ENCODE measurements at regions not wholly inside any gene's neighbourhood (a gene's known extent, or its start where the extent isn't known, plus 50 kb on each side); places are given as distances from the start of the nearest gene placed in this dataset.

DNA sequence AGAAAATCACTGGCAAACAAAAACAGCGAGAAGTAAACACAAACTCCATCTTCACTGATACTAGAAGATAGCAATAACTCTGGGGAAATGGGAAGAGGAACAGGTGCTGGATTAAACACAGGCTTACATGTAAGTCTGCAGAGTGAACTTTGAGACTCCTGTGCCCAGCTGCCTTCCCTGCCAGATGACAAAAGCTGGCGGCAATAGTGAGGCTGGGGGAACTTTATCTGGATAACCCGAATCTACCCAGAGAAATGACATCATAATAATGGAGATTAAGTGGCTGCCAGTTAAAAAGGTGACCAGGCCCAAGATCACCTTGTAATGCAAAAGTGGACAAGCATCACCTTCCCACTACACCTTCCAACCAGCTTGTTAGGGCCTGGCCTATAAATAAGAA, 184.5 kb downstream of the CHRM3 start (continued):
- TF ChIP-seq ZNF707 (CRISPR knock-in tag; conservative IDR thresholded peaks at IDR 0.05) = no peak

DNA sequence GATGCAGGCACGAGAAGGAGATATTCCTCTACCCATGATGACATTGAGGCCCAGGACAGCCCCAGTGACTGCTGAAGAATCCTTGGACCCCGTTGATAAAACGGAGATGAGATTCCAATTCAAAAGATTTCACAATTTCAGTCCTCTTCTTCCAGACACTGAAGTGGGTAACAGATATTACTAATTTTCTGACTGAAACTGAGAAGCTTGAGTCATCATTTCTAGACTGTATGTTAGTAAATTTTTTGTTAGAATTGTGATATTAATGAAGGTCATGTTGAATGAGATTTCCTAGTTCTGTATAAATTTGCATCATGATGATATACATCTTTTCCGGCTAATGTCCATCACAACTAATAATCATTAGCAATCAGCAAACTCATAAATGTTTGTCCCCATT, 185.8 kb downstream of the CHRM3 start:
- H4K20me1 ChIP-seq (replicated peaks; ENCODE audit: control insufficient read depth, insufficient read depth, low read length) = no peaks in the 10 kb centered on the region
- H3K4me1 ChIP-seq (replicated peaks in 1 of 2; ENCODE audit: control insufficient read depth in 2 of 2, insufficient read depth in 2 of 2, low read length in 2 of 2) = no peaks in the 10 kb centered on the region
- in situ Hi-C loops (cut with MboI) = no loop called here
- no TSS peak for BruUV-seq (replicated peaks)
- DNase-seq (ENCODE audit: extremely low read depth in 1 of 4, low spot score in 3 of 4) = no peak
- no peaks in the 10 kb centered on the region for H3K79me2 ChIP-seq (ENCODE audit: control insufficient read depth, insufficient read depth, low read length)
- no peaks in the 10 kb centered on the region for H3K27me3 ChIP-seq (ENCODE audit: control insufficient read depth in 2 of 2, insufficient read depth in 2 of 2, low read length in 2 of 2)
- no peaks in the 10 kb centered on the region for H3K9me1 ChIP-seq (ENCODE audit: control insufficient read depth, insufficient read depth, low read length)
- H3K36me3 ChIP-seq (ENCODE audit: control insufficient read depth, insufficient read depth, low read length) = no peaks in the 10 kb centered on the region
- no peak overlapping the region for H3K9ac ChIP-seq (ENCODE audit: insufficient read depth in 1 of 2, low read depth in 2 of 2, low read length in 2 of 2)
- H2AFZ ChIP-seq (ENCODE audit: low read depth, low read length) = no peak overlapping the region
- intact Hi-C loops (cut with micrococcal nuclease) = no loop called here
- ChIA-PET POLR2A (no interaction called here), CTCF (ENCODE audit: low intra/inter-chr PET ratio) (no interaction called here)
- FAIRE-seq = no peak
- H3K4me3 ChIP-seq = no peak overlapping the region
- H3K9me3 ChIP-seq (replicated peaks; ENCODE audit: control insufficient read depth, insufficient read depth, low read depth, low read length) = peaks cover 2% of the 10 kb centered on the region; the same call in 1 of the 2 replicates
- ATAC-seq = no peak
- WGBS (ENCODE audit: insufficient coverage, low coverage, missing lambda C conversion rate) = 0% methylated on average over 4 of the region's 4 CpGs
- H3K27ac ChIP-seq (ENCODE audit: extremely low read depth, low read depth, low read length) = no peak overlapping the region
- H3K4me2 ChIP-seq (ENCODE audit: insufficient read depth, low read length) = no peak overlapping the region
- TF ChIP-seq, protein P1, sequence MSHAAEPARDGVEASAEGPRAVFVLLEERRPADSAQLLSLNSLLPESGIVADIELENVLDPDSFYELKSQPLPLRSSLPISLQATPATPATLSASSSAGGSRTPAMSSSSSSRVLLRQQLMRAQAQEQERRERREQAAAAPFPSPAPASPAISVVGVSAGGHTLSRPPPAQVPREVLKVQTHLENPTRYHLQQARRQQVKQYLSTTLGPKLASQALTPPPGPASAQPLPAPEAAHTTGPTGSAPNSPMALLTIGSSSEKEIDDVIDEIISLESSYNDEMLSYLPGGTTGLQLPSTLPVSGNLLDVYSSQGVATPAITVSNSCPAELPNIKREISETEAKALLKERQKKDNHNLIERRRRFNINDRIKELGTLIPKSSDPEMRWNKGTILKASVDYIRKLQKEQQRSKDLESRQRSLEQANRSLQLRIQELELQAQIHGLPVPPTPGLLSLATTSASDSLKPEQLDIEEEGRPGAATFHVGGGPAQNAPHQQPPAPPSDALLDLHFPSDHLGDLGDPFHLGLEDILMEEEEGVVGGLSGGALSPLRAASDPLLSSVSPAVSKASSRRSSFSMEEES (CRISPR knock-in tag; IDR thresholded peaks at IDR 0.05) = no peak
- TF ChIP-seq E2F3 (CRISPR knock-in tag; IDR thresholded peaks at IDR 0.05) (no peak), HDAC1 (IDR thresholded peaks at IDR 0.05) (no peak), ZBTB7A (IDR thresholded peaks at IDR 0.05; ENCODE audit: borderline replicate concordance, control insufficient read depth, low read depth, low read length) (no peak), HOXB6 (CRISPR knock-in tag; IDR thresholded peaks at IDR 0.05; ENCODE audit: borderline replicate concordance) (no peak), SRSF3 (IDR thresholded peaks at IDR 0.05; ENCODE audit: insufficient read depth, low read length) (no peak), TRIM24 (IDR thresholded peaks at IDR 0.05) (no peak), TCF7 (IDR thresholded peaks at IDR 0.05; ENCODE audit: borderline replicate concordance) (no peak), MYBL2 (IDR thresholded peaks at IDR 0.05; ENCODE audit: low read depth) (no peak), MYBL2 (CRISPR knock-in tag; IDR thresholded peaks at IDR 0.05; ENCODE audit: borderline replicate concordance) (no peak), ZFP30 (CRISPR knock-in tag; IDR thresholded peaks at IDR 0.05; ENCODE audit: borderline replicate concordance) (no peak), ZNF165 (CRISPR knock-in tag; IDR thresholded peaks at IDR 0.05; ENCODE audit: borderline replicate concordance) (no peak), ZEB2 (IDR thresholded peaks at IDR 0.05) (no peak)
- TF ChIP-seq, protein P2, sequence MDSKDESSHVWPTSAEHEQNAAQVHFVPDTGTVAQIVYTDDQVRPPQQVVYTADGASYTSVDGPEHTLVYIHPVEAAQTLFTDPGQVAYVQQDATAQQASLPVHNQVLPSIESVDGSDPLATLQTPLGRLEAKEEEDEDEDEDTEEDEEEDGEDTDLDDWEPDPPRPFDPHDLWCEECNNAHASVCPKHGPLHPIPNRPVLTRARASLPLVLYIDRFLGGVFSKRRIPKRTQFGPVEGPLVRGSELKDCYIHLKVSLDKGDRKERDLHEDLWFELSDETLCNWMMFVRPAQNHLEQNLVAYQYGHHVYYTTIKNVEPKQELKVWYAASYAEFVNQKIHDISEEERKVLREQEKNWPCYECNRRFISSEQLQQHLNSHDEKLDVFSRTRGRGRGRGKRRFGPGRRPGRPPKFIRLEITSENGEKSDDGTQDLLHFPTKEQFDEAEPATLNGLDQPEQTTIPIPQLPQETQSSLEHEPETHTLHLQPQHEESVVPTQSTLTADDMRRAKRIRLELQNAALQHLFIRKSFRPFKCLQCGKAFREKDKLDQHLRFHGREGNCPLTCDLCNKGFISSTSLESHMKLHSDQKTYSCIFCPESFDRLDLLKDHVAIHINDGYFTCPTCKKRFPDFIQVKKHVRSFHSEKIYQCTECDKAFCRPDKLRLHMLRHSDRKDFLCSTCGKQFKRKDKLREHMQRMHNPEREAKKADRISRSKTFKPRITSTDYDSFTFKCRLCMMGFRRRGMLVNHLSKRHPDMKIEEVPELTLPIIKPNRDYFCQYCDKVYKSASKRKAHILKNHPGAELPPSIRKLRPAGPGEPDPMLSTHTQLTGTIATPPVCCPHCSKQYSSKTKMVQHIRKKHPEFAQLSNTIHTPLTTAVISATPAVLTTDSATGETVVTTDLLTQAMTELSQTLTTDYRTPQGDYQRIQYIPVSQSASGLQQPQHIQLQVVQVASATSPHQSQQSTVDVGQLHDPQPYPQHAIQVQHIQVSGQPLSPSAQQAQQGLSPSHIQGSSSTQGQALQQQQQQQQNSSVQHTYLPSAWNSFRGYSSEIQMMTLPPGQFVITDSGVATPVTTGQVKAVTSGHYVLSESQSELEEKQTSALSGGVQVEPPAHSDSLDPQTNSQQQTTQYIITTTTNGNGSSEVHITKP (IDR thresholded peaks at IDR 0.05; ENCODE audit: partially characterized antibody) = no peak
- TF ChIP-seq, protein P3, sequence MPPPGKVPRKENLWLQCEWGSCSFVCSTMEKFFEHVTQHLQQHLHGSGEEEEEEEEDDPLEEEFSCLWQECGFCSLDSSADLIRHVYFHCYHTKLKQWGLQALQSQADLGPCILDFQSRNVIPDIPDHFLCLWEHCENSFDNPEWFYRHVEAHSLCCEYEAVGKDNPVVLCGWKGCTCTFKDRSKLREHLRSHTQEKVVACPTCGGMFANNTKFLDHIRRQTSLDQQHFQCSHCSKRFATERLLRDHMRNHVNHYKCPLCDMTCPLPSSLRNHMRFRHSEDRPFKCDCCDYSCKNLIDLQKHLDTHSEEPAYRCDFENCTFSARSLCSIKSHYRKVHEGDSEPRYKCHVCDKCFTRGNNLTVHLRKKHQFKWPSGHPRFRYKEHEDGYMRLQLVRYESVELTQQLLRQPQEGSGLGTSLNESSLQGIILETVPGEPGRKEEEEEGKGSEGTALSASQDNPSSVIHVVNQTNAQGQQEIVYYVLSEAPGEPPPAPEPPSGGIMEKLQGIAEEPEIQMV (tag; conservative IDR thresholded peaks at IDR 0.05; ENCODE audit: low read depth) = no peak

All from K562 (cell line).